Ishikawa (cell line): ENCODE measurements at regions not wholly inside any gene's neighbourhood (a gene's known extent, or its start where the extent isn't known, plus 50 kb on each side); places are given as distances from the start of the nearest gene placed in this dataset.

Source experiments
- CEBPB ChIP-seq: IDR thresholded peaks from 2 replicates; pipeline ENCODE4 v1.6.1; 2012
- CREB1 ChIP-seq: IDR thresholded peaks from 2 replicates; pipeline ENCODE4 v1.6.1; 2012; ENCODE audit warnings: low read depth
- EGR1 ChIP-seq: IDR thresholded peaks from 2 replicates; pipeline ENCODE4 v1.6.1; 2012
- EP300 ChIP-seq: IDR thresholded peaks from 2 replicates; pipeline ENCODE4 v1.6.1; 2012; ENCODE audit warnings: borderline replicate concordance
- FOXM1 ChIP-seq: IDR thresholded peaks from 2 replicates; pipeline ENCODE4 v1.6.1; 2012; ENCODE audit warnings: low read depth, borderline replicate concordance
- NFIC ChIP-seq: IDR thresholded peaks from 2 replicates; pipeline ENCODE4 v1.6.1; 2012
- RAD21 ChIP-seq: IDR thresholded peaks from 2 replicates; pipeline ENCODE4 v1.6.1; 2012; ENCODE audit warnings: low read depth
- TAF1 ChIP-seq: IDR thresholded peaks from 2 replicates; pipeline ENCODE4 v1.6.1; 2012; ENCODE audit warnings: low read depth, mild to moderate bottlenecking
- TCF12 ChIP-seq: IDR thresholded peaks from 2 replicates; pipeline ENCODE4 v1.6.1; 2012; ENCODE audit warnings: low read depth
- TEAD4 ChIP-seq: IDR thresholded peaks from 2 replicates; pipeline ENCODE4 v1.6.1; 2012
- USF1 ChIP-seq: IDR thresholded peaks from 2 replicates; pipeline ENCODE4 v1.6.1; 2012
- YY1 ChIP-seq: IDR thresholded peaks from 2 replicates; pipeline ENCODE4 v1.6.1; 2012; ENCODE audit warnings: low read depth
- ZBTB7A ChIP-seq: IDR thresholded peaks from 2 replicates; pipeline ENCODE4 v1.6.1; 2012; ENCODE audit warnings: low read depth
- TF ChIP-seq, protein P1 (sequence below): IDR thresholded peaks from 2 replicates; pipeline ENCODE4 v1.6.1; 2012; ENCODE audit warnings: low read depth, mild to moderate bottlenecking
- TF ChIP-seq, protein P2 (sequence below): IDR thresholded peaks from 2 replicates; pipeline ENCODE4 v1.6.1; 2012

- no peak for TF ChIP-seq FOXM1
- TF ChIP-seq ZBTB7A = no peak
- TF ChIP-seq CEBPB = no peak
- TF ChIP-seq USF1 = no peak
- TF ChIP-seq RAD21 = no peak
- TF ChIP-seq, protein P1, sequence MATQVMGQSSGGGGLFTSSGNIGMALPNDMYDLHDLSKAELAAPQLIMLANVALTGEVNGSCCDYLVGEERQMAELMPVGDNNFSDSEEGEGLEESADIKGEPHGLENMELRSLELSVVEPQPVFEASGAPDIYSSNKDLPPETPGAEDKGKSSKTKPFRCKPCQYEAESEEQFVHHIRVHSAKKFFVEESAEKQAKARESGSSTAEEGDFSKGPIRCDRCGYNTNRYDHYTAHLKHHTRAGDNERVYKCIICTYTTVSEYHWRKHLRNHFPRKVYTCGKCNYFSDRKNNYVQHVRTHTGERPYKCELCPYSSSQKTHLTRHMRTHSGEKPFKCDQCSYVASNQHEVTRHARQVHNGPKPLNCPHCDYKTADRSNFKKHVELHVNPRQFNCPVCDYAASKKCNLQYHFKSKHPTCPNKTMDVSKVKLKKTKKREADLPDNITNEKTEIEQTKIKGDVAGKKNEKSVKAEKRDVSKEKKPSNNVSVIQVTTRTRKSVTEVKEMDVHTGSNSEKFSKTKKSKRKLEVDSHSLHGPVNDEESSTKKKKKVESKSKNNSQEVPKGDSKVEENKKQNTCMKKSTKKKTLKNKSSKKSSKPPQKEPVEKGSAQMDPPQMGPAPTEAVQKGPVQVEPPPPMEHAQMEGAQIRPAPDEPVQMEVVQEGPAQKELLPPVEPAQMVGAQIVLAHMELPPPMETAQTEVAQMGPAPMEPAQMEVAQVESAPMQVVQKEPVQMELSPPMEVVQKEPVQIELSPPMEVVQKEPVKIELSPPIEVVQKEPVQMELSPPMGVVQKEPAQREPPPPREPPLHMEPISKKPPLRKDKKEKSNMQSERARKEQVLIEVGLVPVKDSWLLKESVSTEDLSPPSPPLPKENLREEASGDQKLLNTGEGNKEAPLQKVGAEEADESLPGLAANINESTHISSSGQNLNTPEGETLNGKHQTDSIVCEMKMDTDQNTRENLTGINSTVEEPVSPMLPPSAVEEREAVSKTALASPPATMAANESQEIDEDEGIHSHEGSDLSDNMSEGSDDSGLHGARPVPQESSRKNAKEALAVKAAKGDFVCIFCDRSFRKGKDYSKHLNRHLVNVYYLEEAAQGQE = no peak
- TF ChIP-seq TCF12 = no peak
- no peak for TF ChIP-seq NFIC
- no peak for TF ChIP-seq TEAD4
- TF ChIP-seq EP300 = no peak
These were observed 971.5 kb upstream of the CITED2 start for GRCh38 chr6:140345935-140346334.

GRCh38 chr6:140344142-140344913, 969.9 kb upstream of the CITED2 start:
- no peak for TF ChIP-seq TCF12
- no peak for TF ChIP-seq RAD21
- TF ChIP-seq EP300 = no peak
- TF ChIP-seq FOXM1 = no peak
- no peak for TF ChIP-seq TEAD4
- TF ChIP-seq ZBTB7A = no peak
- TF ChIP-seq CEBPB = no peak
- no peak for TF ChIP-seq USF1

DNA sequence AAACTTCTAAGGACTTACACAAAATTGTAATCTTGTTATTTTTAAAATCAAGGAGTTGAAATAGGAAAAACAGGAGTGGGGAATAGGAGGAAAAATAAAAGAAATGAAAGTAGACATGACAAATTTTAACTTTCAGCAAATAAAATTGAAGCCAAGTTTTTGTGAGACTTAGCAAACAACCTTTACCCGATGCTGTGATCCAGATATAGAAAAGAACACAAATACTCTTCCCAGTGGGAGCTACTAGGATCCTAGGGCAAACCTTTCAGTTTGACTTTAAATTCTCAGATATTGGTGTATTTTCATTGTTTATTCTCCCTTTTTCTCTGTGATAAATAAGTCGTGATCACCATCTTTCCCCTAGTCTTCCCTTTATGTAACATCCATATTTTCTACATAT, 968.7 kb upstream of the CITED2 start:
- TF ChIP-seq RAD21 = no peak

DNA sequence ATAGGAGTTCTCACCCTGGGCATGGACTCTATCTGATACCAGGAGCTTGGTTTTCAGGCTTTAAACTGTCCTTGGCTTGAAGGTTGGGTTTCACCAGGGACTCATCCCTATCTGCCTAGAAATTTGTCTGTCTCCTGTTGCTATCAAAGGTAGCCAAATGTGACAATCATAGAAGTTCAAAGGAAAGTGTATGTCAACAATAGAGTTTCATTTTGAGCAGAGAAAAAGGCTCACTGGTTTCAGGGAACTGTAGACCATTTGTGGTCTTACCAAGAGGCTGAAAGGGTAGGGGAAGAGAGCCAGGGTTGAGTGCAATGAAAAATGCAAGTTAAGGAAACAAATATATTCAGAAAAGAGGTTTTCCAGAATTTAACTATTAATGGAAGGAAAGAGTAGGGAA, 966.8 kb upstream of the CITED2 start:
- TF ChIP-seq EGR1 = no peak
- TF ChIP-seq, protein P2, sequence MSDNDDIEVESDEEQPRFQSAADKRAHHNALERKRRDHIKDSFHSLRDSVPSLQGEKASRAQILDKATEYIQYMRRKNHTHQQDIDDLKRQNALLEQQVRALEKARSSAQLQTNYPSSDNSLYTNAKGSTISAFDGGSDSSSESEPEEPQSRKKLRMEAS = no peak
- TF ChIP-seq ZBTB7A = no peak
- no peak for TF ChIP-seq TAF1
- TF ChIP-seq CEBPB = no peak
- TF ChIP-seq TCF12 = no peak
- TF ChIP-seq, protein P1 = no peak
- no peak for TF ChIP-seq YY1
- no peak for TF ChIP-seq NFIC
- no peak for TF ChIP-seq CREB1
- no peak for TF ChIP-seq FOXM1
- TF ChIP-seq RAD21 = no peak
- TF ChIP-seq EP300 = no peak
- TF ChIP-seq TEAD4 = no peak

- TF ChIP-seq, protein P2 = no peak
- TF ChIP-seq RAD21 (no peak), USF1 (no peak), EGR1 (no peak), TEAD4 (no peak), EP300 (no peak), TCF12 (no peak), FOXM1 (no peak), CREB1 (no peak), NFIC (no peak), YY1 (no peak), TAF1 (no peak), CEBPB (no peak)
These were observed 966.3 kb upstream of the CITED2 start for GRCh38 chr6:140340795-140341194.

DNA sequence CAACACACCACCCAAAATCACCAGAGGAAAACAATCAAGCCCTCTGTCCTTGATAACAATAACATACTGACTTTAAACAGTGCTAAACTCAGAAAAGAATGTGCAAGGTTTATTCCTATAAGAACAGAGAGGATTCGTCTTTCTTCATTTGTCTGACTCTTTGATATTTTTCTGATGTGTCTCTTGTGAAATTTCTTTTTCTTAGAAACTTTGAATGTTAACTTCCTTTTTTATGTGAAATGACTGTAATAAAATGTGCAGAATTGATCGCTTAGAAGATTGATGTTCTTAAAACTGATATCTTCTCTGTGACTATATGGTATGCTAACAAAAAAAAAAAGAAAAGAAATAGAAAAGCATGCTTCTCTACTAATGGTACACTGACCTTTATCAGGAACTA, 947.4 kb upstream of the CITED2 start:
- no peak for TF ChIP-seq ZBTB7A
- no peak for TF ChIP-seq CREB1
- TF ChIP-seq CEBPB = no peak
- TF ChIP-seq EP300 = no peak
